Hematopoietic multipotent progenitor cell (in vitro differentiated cells): ENCODE measurements at regions not wholly inside any gene's neighbourhood (a gene's known extent, or its start where the extent isn't known, plus 50 kb on each side); places are given as distances from the start of the nearest gene placed in this dataset.
"Not testable (repeated sequence)": the region's sequence is repeated elsewhere in the genome, so short reads cannot be mapped to it uniquely, and the experiment has no call there.

Source experiments
- DNase-seq, 3 donors: peaks; one replicate each; pipeline ENCODE4 v3.0.0-alpha.2; 2011 to 2015; ENCODE audit warnings: low read depth in 2 of 3, low spot score in 2 of 3

DNA sequence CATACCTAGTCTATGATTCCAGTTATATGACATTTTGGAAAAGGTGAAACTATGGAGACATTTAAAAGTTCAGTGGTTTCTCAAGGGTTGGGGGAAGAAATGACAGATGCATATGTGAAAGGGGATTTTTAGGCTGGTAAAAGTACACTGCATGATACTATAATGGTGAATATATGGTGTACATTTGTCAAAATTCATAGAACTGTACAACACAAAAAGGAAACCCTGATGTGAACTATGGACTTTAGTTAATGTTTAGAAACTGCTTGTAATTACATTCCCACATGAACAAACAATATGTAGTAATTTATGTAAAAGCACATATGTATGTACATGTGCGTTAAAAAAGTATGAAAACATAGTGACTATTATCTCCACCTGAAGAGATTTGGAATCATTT is 907.3 kb upstream of the CITED2 start:
- no peak for DNase-seq

DNA sequence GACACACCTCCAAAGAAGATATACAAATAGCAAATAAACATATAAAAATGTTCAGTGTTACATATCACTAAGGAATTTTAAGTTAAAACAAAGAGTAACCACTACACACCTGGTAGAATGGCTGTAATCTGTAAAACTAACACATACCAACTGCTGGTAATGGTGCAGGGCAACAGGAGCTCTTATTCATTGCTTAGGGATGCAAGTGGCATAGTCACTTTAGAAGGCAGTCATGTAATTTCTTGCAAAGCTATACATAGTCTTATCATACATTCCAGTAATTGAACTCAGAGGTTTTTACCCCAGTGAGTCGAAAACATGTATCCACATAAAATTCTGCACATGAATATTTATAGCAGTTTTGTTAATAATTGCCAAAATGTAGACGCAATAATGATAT is 906.8 kb upstream of the CITED2 start:
- no peak for DNase-seq

DNA sequence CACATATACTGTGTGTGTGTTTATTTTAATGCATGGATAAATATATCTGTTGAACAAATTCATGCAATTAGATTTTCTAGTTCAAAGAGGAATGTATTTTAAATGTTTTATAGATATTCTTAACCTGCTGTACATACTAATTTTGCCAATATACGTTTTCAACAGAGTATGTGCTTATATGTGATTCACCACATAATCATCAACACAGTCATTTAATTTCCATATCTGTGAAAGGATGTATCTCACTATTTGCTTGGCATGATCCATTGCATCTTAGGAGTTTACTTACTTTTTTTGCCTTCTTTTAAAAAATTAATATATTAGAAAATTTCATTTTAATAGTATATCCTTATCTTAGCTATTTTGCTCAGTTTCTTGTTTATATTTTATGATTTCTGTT is 902.3 kb upstream of the CITED2 start:
- DNase-seq, result no peak

DNA sequence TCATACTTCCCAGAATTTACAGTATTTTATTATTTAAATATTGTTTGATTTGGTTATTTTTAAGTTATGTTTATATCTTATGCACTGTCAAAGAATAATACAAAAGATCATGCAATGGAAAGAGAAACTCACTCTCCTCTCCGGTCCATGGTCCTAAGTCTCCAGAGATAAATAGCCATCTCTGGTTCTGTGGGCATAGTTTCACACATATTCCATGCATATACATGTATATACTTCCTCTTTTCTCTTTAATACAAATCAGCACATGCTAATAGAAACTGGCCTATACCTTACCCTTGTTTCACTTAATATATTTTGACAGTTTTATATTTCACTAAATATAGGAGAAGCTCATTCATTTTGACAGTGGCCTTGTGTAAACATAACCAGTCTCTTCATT is 901.7 kb upstream of the CITED2 start:
- no peak for DNase-seq

GRCh38 chr6:140275725-140276124 is 901.3 kb upstream of the CITED2 start:
- no peak for DNase-seq

GRCh38 chr6:140274548-140274947 is 900.1 kb upstream of the CITED2 start:
- DNase-seq, result no peak

GRCh38 chr6:140271759-140272377 is 897.4 kb upstream of the CITED2 start:
- no peak for DNase-seq

DNA sequence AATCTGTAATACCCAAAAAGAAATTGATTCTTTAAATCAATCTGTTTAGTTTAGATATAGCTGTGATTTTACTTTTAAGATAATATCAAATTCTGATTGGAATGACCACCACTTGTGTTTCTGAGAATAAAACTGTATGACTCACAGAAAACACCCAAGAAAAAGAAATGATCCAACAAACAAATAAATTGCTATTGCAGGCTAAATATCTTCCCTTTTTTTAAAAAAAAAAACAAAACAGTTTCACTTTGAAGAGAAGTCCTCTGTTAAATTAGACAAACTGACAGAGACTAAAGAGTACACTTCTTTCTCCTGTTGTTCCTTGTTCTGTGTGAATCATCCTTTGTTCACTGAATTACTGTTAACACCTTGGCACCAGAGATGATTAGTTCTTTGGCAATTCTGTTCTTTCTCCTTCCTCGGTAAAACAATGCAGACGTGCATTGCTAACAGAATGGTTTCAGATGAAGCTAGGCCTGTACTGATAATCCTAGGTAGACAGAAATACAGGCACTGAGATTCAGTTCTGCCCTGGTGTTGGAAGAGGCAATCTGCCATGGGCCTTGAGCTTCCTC is 895.2 kb upstream of the CITED2 start:
- DNase-seq, result no peak

DNA sequence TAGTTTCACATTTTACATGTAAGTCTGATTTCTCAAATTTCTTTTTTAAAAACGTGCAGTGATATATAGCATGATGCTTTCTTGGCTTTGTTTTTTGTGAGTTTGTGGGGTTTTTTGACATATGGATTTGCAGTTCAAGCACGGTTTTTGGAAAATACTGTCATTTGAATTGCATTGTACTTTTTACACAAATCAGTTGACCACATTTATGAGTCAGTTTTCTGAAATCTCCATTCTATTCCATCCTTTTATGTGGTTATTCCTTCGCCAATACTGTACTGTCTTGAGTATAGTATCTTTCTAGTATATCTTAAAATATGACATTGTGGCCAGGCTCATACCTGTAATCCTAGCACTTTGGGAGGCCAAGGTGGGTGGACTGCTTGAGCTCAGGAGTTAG is 890.0 kb upstream of the CITED2 start:
- no peak for DNase-seq

- DNase-seq, result not testable (repeated sequence)
These were observed 883.9 kb upstream of the CITED2 start for GRCh38 chr6:140258302-140258701.

- no peak for DNase-seq
These were observed 881.8 kb upstream of the CITED2 start for GRCh38 chr6:140256248-140256647.

- no peak for DNase-seq
These were observed 878.6 kb upstream of the CITED2 start for GRCh38 chr6:140253096-140253495.

DNA sequence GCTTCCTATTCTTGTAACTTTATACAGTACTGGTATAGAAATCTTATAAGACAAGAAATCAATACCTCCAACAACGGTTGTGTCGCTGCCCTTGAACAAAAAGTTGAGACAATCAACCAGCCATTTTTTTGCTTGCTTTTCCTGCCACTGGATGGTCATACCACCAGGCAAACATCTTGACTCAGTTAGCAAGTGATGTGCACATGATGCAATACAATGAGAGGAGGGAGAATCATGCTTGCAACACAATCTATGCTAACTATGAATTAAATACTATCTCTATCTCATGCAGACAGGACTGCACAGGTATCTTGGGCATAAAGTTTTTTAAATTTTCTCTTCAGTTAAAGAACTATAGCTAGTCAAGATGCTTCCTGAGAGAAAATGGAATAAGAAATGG is 877.7 kb upstream of the CITED2 start:
- no peak for DNase-seq

DNA sequence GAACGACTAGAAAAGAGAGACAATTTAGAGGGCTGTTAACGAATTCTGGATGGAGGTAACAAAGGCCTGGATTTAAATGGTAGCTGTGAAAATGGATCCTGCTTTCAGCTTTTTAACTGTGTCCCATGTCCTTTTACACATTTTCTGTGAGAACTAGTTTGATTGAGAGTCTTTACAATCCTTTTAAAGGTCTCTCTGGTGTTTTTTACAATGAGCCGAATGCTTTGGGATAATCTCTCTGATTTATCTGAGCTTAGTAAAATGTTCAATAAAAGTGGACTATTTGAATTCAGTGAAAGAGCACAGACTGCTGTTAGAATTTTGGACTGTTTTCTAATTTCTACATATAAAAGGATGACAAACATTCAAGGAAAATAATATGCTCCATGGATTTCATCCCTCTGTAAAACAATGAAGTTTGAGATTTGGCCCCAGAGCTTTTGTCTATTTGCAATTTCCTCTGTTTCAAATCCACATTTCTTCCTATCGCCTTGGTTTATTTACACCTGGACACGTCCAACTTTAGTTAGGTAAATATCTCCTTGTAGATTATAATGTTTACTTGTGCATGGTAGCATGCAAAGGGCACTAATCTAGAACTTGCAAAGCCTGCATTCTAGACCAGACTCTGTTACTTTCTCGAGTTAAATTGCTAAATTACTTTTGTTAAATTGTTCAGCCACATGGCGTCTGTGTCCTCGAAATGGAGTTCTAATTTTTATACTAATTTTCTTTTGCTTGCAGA is 871.0 kb upstream of the CITED2 start:
- DNase-seq, result no peak

DNA sequence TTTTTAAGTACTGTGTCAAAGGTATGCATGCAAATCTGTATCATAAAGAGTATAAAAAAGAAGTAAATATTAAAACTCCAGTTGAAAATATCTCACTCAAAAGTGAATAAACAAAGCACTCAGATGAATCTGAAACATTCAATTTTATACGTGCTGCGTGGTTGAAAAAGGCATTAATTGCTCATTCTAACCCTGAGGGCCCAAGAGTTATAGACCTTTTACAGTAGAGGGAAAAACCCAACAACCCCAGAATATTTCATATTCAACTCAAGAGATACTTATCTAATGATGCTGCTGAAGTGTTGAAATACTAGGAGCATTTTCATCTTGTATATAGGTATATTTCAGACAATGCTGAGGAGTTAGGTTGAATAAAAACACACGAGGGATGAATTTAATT is 862.8 kb upstream of the CITED2 start:
- DNase-seq, result no peak

DNA sequence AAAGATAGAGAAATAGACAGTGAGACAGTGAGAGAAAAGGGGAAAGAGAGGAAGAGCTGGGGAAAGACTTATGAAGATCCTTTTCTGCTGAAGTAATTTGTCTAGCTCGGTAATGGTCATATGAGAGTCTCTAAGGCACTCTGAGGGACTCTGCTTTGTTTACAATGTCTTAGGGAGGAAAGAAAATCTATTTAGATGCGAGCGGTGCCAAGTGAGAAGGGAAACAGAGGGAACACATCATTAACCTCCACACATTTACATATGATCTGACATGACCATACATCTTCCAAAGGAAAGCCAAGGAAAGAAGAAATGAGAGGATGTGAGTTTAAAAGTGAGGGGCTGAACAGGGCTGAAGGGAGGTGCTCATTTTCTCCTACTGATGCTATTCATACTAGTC is 862.3 kb upstream of the CITED2 start:
- no peak for DNase-seq

DNA sequence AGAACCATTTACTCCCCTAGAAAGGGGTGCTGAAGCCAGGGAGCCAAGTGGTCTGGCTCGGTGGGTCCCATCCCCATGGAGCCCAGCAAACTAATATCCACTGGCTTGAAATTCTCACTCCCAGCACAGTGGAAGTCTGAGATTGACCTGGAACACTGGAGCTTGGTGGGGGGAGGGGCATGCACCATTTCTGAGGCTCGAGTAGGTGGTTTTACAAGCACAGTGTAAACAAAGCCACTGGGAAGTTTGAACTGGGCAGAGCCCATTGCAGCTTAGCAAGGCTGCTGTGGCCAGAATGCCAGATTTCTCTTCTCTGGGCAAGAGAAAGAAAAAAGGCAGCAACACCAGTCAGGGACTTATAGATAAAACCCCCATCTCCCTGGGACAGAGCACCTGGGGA is 855.8 kb upstream of the CITED2 start:
- DNase-seq, result no peak

DNA sequence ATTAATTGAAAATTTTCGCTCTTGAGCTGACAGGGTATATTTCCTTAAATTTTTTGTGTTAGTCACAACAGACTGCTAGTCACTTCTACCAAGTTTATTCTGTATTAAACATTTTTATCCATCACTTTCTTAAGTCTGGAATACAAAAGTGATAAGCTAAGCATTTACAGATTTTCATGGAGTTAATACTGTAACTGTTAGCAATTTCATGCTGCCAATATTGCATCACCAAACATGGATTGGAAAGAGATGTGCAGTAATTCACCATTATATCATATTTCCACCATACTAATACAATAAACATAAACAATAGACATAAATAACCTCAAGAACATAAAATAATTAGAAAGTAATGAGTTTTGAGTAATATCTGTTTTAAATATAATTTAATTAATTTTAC is 854.0 kb upstream of the CITED2 start:
- DNase-seq, result no peak

DNA sequence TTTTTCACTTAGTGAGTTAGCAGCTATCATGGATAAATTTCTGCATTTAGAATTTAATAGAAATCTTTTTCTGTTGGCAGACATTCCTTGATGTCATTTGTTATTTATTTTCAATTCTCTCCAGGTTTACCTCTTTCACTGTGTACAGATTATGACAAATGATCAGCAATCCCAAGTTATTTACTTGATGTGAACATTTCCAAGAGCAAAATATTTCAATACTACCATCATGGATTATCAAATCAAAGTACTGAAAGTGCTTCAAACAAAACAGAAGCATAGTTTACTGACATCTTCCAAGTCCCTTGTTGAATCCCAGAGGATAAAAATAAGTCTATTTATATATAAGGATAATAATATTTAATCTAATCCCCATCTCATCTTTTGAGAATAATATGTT is 852.2 kb upstream of the CITED2 start:
- no peak for DNase-seq

DNA sequence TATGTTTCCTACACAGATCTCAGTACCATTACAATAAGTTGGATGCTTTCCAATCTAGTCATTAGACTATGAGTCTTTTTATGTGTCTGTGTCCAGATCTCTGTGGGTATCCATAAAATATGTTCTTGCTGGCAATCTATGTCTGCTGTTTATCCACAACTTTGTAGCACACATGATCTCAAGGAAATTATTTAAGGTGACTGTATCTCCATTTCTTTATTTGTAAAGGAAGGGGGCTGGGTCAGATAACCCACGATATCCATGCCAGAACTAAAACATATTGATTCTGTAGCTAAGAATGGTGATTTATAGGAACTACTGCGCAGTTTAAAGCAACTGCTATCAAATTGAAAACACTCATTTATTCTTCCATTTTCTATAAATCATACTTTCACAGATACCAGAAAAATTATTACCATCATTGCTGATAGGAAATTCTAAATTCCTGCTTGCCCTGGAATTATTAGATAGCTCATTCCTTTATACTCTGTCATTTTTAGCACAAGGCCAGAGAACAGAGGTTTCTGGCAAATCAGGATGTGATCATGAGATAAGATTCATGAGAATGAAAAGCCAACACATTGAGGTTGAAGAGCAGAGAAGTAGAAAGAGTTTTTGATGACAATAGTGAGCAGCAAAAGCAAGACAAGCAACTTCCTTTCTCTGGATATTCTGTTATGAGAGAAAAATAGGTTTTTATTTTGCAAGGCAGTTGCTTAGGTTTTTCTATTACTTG is 851.4 kb upstream of the CITED2 start:
- DNase-seq, result no peak

- no peak for DNase-seq
These were observed 842.8 kb upstream of the CITED2 start for GRCh38 chr6:140217283-140217682.

- DNase-seq, result no peak
These were observed 835.3 kb upstream of the CITED2 start for GRCh38 chr6:140209775-140210174.
